Adrenal gland (tissue), 9 donors: ENCODE measurements at regions not wholly inside any gene's neighbourhood (a gene's known extent, or its start where the extent isn't known, plus 50 kb on each side); places are given as distances from the start of the nearest gene placed in this dataset.

Experiments used
- DNase-seq, 7 donors: peaks; one replicate each; pipeline ENCODE4 v3.0.0-alpha.2; 2019 to 2020
- H3K27ac ChIP-seq, 5 donors: fragments of 200-600 bp; sonication (generic) in 4 of 5; 1 replicate in 3 of 5; 2 replicates in 2 of 5; pipeline versions ENCODE4 v1.5.1 to v1.8.0; 2016 to 2020; ENCODE audit warnings: mild to moderate bottlenecking in 1 of 5
- H3K27me3 ChIP-seq: fragments of 200-600 bp; 2 replicates; pipeline ENCODE4 v1.8.0; 2021
- H3K36me3 ChIP-seq, 2 donors: fragments of 200-600 bp; replicated peaks in 1 of 2; 1 replicate in 1 of 2; 2 replicates in 1 of 2; pipeline versions ENCODE4 v1.5.1 to v1.8.0; 2018 to 2022
- H3K4me1 ChIP-seq, 2 donors: fragments of 200-600 bp; replicated peaks in 1 of 2; 1 replicate in 1 of 2; 2 replicates in 1 of 2; pipeline versions ENCODE4 v1.5.1 to v1.8.0; 2018 to 2021
- H3K4me3 ChIP-seq, 4 donors: fragments of 200-600 bp; sonication (generic) in 3 of 4; one replicate each; pipeline ENCODE4 v1.5.1; 2016 to 2018
- H3K9me3 ChIP-seq, 3 donors: fragments of 200-600 bp; sonication (generic) in 1 of 3; replicated peaks in 1 of 3; 1 replicate in 2 of 3; 2 replicates in 1 of 3; pipeline versions ENCODE4 v1.5.1 to v1.8.0; 2016 to 2021
- CTCF ChIP-seq, 6 experiments: fragments of 450-650 bp in 4 of 6; fragments of 200-600 bp in 2 of 6; sonication (generic) in 1 of 6; IDR thresholded peaks; 1 replicate in 5 of 6; 2 replicates in 1 of 6; pipeline versions ENCODE4 v1.5.1 to v1.8.0; 2016 to 2021; ENCODE audit warnings: antibody characterized with exemption in 6 of 6, mild to moderate bottlenecking in 2 of 6, moderate library complexity in 1 of 6
- POLR2A ChIP-seq, 2 donors: fragments of 450-650 bp; IDR thresholded peaks; one replicate each; pipeline ENCODE4 v1.6.1; 2017; ENCODE audit warnings: antibody characterized with exemption in 2 of 2, mild to moderate bottlenecking in 2 of 2, moderate library complexity in 1 of 2
- WGBS, 4 donors: extraction: QIAGEN DNeasy Blood & Tissue Kit in 2 of 4; methylation state at CpG; one replicate each; pipeline versions ENCODE4 v1.1.5 to v1.1.7; 2013 to 2017; 5-methylcytosine and 5-hydroxymethylcytosine counted together
- intact Hi-C, 2 donors: fragments of 100-400 bp; cut with DNase I; formaldehyde crosslinking; loops; one replicate each; pipeline versions ENCODE4 v1.14.1 to v1.15.0; 2022 to 2023
- donor health status: healthy with polysubstance abuse.
- donor health status: Bipolar disorder and iron deficiency.
- donor health status: DM: yes; HTN: yes; CAD: no.
- donor health status: DM: no; HTN: no; CAD: no.
- donor health status: DM: no; HTN: no; CAD: no.

- no peak overlapping the region for H3K27ac ChIP-seq
- H3K9me3 ChIP-seq = no peaks in the 10 kb centered on the region
- 52 to 65% (median 60%) methylated on average over 9 to 10 of the region's 10 CpGs for WGBS, 4 donors
- H3K4me3 ChIP-seq = no peak overlapping the region
- no peak for DNase-seq
- intact Hi-C loops = no loop called here
- H3K27me3 ChIP-seq = no peaks in the 10 kb centered on the region
- TF ChIP-seq CTCF (IDR thresholded peaks at IDR 0.05) (no peak), POLR2A (IDR thresholded peaks at IDR 0.05) (no peak)
- no peaks in the 10 kb centered on the region for H3K36me3 ChIP-seq
- no peaks in the 10 kb centered on the region for H3K4me1 ChIP-seq
These were observed 400.6 kb upstream of the CHST9 start for GRCh38 chr18:27585602-27586173.

GRCh38 chr18:27583466-27583865 is 398.4 kb upstream of the CHST9 start:
- no peak for TF ChIP-seq CTCF (IDR thresholded peaks at IDR 0.05)
- TF ChIP-seq POLR2A (IDR thresholded peaks at IDR 0.05) = no peak
- intact Hi-C loops = no loop called here
- H3K4me3 ChIP-seq = no peak overlapping the region
- H3K36me3 ChIP-seq = no peaks in the 10 kb centered on the region
- 51 to 66% (median 61%) methylated on average over 1 of the region's 1 CpG for WGBS, 4 donors
- DNase-seq = no peak
- H3K9me3 ChIP-seq = no peaks in the 10 kb centered on the region
- H3K4me1 ChIP-seq = no peaks in the 10 kb centered on the region
- H3K27me3 ChIP-seq = no peaks in the 10 kb centered on the region
- H3K27ac ChIP-seq = no peak overlapping the region

GRCh38 chr18:27582760-27583412 is 397.8 kb upstream of the CHST9 start:
- Histone ChIP-seq H3K9me3 (no peaks in the 10 kb centered on the region), H3K36me3 (no peaks in the 10 kb centered on the region), H3K27ac (no peak overlapping the region), H3K4me3 (no peak overlapping the region), H3K4me1 (no peaks in the 10 kb centered on the region), H3K27me3 (no peaks in the 10 kb centered on the region)
- no peak for DNase-seq
- TF ChIP-seq POLR2A (IDR thresholded peaks at IDR 0.05) = no peak
- TF ChIP-seq CTCF (IDR thresholded peaks at IDR 0.05) = no peak
- 40 to 91% (median 71%) methylated on average over 4 of the region's 4 CpGs for WGBS, 4 donors
- intact Hi-C loops = no loop called here

- no peaks in the 10 kb centered on the region for H3K4me1 ChIP-seq
These were observed 396.3 kb upstream of the CHST9 start for GRCh38 chr18:27581296-27581904.

More at GRCh38 chr18:27581296-27581904, 396.3 kb upstream of the CHST9 start:
- TF ChIP-seq CTCF (IDR thresholded peaks at IDR 0.05) (no peak), POLR2A (IDR thresholded peaks at IDR 0.05) (no peak)
- no peak overlapping the region for H3K27ac ChIP-seq
- no peak overlapping the region for H3K4me3 ChIP-seq
- no peaks in the 10 kb centered on the region for H3K36me3 ChIP-seq
- WGBS, 4 donors = 85 to 93% (median 89%) methylated on average over 3 of the region's 3 CpGs
- no peaks in the 10 kb centered on the region for H3K27me3 ChIP-seq
- no peak for DNase-seq
- no peaks in the 10 kb centered on the region for H3K9me3 ChIP-seq
- intact Hi-C loops = no loop called here
